Progenitor cell of endocrine pancreas (in vitro differentiated cells): ENCODE measurements at regions not wholly inside any gene's neighbourhood (a gene's known extent, or its start where the extent isn't known, plus 50 kb on each side); places are given as distances from the start of the nearest gene placed in this dataset.

ENCODE experiments used
- DNase-seq: peaks from one replicate; pipeline ENCODE4 v3.0.0; 2021; ENCODE audit warnings: low spot score; ENCODE audit not compliant: unreplicated experiment
- H3K27ac Mint-ChIP-seq: 2 replicates; pipeline ENCODE4 v1.8.0; 2021; ENCODE audit warnings: mild to moderate bottlenecking, moderate library complexity, mixed read lengths
- H3K27me3 Mint-ChIP-seq: 2 replicates; pipeline ENCODE4 v1.8.0; 2021; ENCODE audit warnings: mixed read lengths
- H3K36me3 Mint-ChIP-seq: 2 replicates; pipeline ENCODE4 v1.8.0; 2022; ENCODE audit warnings: mixed read lengths; ENCODE audit not compliant: insufficient read depth
- H3K4me1 Mint-ChIP-seq: 2 replicates; pipeline ENCODE4 v1.8.0; 2021; ENCODE audit warnings: low read depth, mixed read lengths
- H3K4me3 Mint-ChIP-seq: 2 replicates; pipeline ENCODE4 v1.8.0; 2021; ENCODE audit warnings: low read depth, mild to moderate bottlenecking, moderate library complexity, mixed read lengths
- H3K9me3 Mint-ChIP-seq: 2 replicates; pipeline ENCODE4 v1.8.0; 2021; ENCODE audit warnings: low read depth, mixed read lengths
- CTCF ChIP-seq: fragments of 200-600 bp; sonication (generic); IDR thresholded peaks from one replicate; pipeline ENCODE4 v1.5.0; 2021; ENCODE audit warnings: antibody characterized with exemption, mild to moderate bottlenecking; ENCODE audit not compliant: unreplicated experiment

GRCh38 chr21:38667291-38667870 is 138.3 kb upstream of the ETS2 start:
- Mint-ChIP-seq H3K4me3 (no peak overlapping the region), H3K27ac (no peak overlapping the region), H3K9me3 (no peaks in the 10 kb centered on the region), H3K4me1 (no peaks in the 10 kb centered on the region), H3K27me3 (peaks cover 44% of the 10 kb centered on the region), H3K36me3 (no peaks in the 10 kb centered on the region)
- no peak for DNase-seq
- TF ChIP-seq CTCF = no peak

GRCh38 chr21:38668067-38668466 is 137.7 kb upstream of the ETS2 start:
- no peak for TF ChIP-seq CTCF
- no peaks in the 10 kb centered on the region for H3K36me3 Mint-ChIP-seq
- no peaks in the 10 kb centered on the region for H3K4me1 Mint-ChIP-seq
- H3K27ac Mint-ChIP-seq = no peak overlapping the region
- H3K27me3 Mint-ChIP-seq = peaks cover 40% of the 10 kb centered on the region
- H3K4me3 Mint-ChIP-seq = no peak overlapping the region
- no peak for DNase-seq
- H3K9me3 Mint-ChIP-seq = no peaks in the 10 kb centered on the region

GRCh38 chr21:38668541-38668940 is 137.2 kb upstream of the ETS2 start:
- H3K27ac Mint-ChIP-seq = no peak overlapping the region
- no peak for DNase-seq
- H3K9me3 Mint-ChIP-seq = no peaks in the 10 kb centered on the region
- no peak overlapping the region for H3K4me3 Mint-ChIP-seq
- no peaks in the 10 kb centered on the region for H3K4me1 Mint-ChIP-seq
- peaks cover 36% of the 10 kb centered on the region for H3K27me3 Mint-ChIP-seq
- no peaks in the 10 kb centered on the region for H3K36me3 Mint-ChIP-seq
- no peak for TF ChIP-seq CTCF

- Mint-ChIP-seq H3K4me3 (no peak overlapping the region), H3K4me1 (no peaks in the 10 kb centered on the region), H3K36me3 (no peaks in the 10 kb centered on the region), H3K27ac (no peak overlapping the region), H3K9me3 (no peaks in the 10 kb centered on the region), H3K27me3 (peaks cover 34% of the 10 kb centered on the region)
- DNase-seq = no peak
- TF ChIP-seq CTCF = peak; percentile 54
Measured at GRCh38 chr21:38669186-38669585, 136.5 kb upstream of the ETS2 start.

GRCh38 chr21:38670861-38671260 is 134.9 kb upstream of the ETS2 start:
- Mint-ChIP-seq H3K27me3 (peaks cover 22% of the 10 kb centered on the region), H3K27ac (no peak overlapping the region)

More at GRCh38 chr21:38670861-38671260, 134.9 kb upstream of the ETS2 start:
- Mint-ChIP-seq H3K4me1 (no peaks in the 10 kb centered on the region), H3K36me3 (no peaks in the 10 kb centered on the region), H3K4me3 (no peak overlapping the region), H3K9me3 (no peaks in the 10 kb centered on the region)
- DNase-seq = no peak
- TF ChIP-seq CTCF = no peak
